GM21737 (cell line): ENCODE measurements at regions not wholly inside any gene's neighbourhood (a gene's known extent, or its start where the extent isn't known, plus 50 kb on each side); places are given as distances from the start of the nearest gene placed in this dataset.
"Not testable (repeated sequence)": the region's sequence is repeated elsewhere in the genome, so short reads cannot be mapped to it uniquely, and the experiment has no call there.

Experiments used
- ATAC-seq: cut with Tn5 transposase; IDR thresholded peaks from one replicate; pipeline ENCODE4 v1.9.1; 2021; ENCODE audit warnings: mild to moderate bottlenecking, moderate library complexity; ENCODE audit not compliant: unreplicated experiment

- no peak for ATAC-seq
Measured at GRCh38 chr3:34570916-34571705, 772.7 kb downstream of the PDCD6IP start.

DNA sequence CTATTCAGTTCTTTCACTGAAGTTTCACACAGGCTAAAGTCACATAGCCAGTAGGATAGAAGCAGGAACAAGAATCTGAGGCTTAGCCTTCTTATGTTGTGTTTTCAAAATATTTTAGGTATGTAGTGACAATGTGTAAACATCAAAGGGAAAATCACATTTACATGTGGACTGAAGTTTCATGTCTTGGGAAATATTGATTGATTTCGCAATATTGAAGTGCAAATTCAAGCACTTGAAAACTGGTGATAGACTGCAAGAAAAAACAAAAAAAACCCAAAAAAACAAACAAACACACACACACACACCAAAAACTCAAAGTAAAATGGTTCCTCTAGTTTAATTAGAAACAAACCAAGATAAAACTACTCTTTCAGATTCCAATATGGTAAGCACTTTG lies 773.3 kb downstream of the PDCD6IP start:
- ATAC-seq = no peak

- no peak for ATAC-seq
Measured at GRCh38 chr3:34575776-34576175, 777.3 kb downstream of the PDCD6IP start.

- no peak for ATAC-seq
Measured at GRCh38 chr3:34582055-34582454, 783.6 kb downstream of the PDCD6IP start.

- no peak for ATAC-seq
Measured at GRCh38 chr3:34583451-34583850, 785.0 kb downstream of the PDCD6IP start.

DNA sequence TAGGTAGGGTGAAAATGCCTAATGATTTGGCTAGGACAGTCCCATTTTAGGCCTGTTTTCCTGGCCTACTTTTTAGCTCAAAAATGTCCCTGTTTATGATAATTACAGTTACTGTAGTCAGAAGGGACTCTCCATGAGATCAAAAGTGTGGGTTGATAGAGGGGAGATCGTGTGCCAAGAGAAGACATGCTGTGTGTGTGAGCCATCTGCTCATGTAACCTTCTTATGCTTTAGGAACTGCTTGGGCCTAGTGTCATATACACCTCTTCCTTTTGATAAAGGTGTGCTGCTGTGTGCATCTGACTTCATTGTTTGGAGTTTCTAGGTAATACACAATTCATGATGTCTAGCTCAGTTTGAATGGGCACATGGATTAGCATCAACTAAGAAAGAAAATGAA lies 786.5 kb downstream of the PDCD6IP start:
- ATAC-seq = no peak

GRCh38 chr3:34599595-34599994 lies 801.2 kb downstream of the PDCD6IP start:
- ATAC-seq = no peak

GRCh38 chr3:34619990-34620389 lies 821.6 kb downstream of the PDCD6IP start:
- ATAC-seq = no peak

DNA sequence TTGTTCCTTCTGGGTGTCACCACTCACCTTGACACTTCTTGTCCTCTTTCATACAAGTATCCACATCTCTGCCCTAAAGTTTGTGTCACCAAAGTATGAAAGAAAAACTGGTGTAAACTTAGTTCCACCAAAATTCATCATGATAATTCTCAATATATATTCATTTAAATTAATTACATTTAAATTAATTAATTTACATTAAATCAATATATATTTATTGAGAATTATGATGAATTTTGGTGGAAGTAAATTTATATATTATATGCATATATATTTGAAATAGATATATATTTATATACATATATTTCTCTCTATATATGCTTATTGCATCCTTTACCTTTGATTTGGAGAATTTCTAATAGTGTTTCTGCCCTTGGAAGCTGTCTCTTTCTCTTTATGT lies 828.3 kb downstream of the PDCD6IP start:
- ATAC-seq = no peak

GRCh38 chr3:34634939-34635338 lies 836.5 kb downstream of the PDCD6IP start:
- ATAC-seq = no peak

DNA sequence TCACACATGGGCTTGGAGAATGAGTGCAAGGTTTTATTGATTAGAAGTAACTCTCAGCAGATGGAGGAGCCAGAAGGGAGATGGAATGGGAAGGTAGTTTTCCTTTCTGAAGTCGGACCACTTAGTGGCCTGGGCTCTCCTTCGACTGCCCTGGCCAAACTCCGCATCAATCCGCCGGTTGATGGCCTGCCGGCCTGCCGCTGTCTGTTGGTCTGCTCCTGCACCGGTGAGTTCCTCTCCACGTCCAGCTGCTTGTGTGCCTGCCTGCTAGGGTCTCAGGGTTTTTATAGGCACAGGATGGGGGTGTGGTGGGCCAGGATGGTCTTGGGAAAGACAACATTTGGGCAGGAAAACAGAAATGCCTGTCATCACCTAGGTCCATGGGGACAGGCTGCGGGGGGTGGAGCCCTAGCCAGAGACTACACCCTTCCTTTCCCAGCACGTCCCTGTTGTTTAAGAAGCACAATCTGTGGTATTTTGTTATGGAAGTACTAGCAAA lies 837.0 kb downstream of the PDCD6IP start:
- no peak for ATAC-seq

DNA sequence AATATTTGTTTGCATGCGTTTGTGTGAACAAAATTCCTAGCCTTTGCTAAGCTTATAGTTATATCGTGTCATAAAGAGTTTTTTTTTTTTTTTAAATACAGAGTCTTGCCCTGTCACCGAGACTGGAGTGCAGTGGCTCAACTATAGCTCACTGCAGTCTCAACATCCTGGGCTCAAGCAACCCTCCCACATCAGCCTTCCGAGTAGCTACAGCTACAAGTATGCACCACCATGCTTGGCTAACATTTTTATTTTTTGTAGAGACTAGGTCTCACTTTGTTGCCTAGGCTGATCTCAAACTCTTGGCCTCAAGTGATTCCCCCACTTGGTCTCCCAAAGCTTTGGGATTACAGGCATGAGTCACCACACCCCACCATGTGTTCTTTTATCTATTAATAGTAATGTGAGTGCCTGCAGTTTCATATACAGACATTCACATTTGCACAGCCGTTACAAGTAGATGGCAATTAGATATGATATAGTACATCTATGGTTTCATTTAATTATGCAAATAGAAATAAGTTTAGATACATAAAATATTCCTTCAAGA lies 848.6 kb downstream of the PDCD6IP start:
- no peak for ATAC-seq

GRCh38 chr3:34650131-34650530 lies 851.7 kb downstream of the PDCD6IP start:
- ATAC-seq = no peak

DNA sequence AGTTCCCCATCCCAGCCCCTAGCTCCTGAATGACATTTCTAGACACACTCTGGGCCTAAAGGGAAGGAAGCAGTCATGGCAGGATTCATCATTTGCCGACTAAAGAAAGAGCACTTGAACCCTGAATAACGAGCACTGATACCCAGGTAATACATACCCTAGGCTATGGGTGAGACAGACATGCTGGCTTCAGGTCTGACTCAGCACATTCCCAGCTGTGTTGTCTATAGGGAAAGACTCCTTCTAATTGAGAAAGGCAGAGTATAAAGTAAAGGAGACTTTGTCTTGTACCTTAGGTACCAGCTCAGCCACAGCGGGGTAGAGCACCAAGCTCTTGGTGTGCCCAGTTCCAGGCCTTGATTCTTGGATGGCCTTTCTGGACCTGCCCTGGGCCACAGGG lies 870.5 kb downstream of the PDCD6IP start:
- ATAC-seq = no peak

GRCh38 chr3:34669490-34669889 lies 871.1 kb downstream of the PDCD6IP start:
- no peak for ATAC-seq

DNA sequence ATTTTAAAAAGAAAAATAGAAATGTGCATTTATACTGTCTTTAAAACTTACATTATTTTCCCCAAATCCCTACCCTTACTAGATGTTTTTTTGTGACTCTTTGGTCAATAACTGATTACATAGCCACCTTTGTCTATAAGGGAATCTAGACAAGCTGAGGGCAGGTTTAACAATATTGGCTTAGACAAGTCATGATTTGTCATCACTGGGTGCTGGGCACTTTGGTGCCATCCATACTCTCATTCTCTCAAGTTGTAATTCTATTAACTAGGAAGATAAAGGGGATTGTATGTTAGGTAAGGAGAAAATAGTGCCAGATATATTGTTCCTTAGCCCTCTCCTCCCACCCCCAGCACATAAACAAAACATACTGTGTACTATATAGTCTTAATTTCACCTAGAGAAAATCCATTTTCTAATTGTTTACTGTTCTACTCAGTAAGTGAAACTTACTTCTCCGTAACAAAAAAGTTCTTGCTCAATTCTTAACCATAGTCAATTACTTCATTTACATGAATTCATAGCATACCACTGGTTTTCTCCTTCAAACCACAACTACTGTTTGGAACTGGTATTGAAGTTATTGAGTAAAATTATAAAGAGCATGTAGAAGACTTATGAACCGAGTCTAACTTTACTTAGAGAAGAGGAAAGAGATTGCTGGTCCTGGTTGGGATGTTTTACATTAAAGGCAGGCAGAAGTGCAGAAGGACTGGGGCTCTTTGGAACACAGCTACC lies 877.1 kb downstream of the PDCD6IP start:
- no peak for ATAC-seq

GRCh38 chr3:34676436-34676835 lies 878.0 kb downstream of the PDCD6IP start:
- ATAC-seq = no peak

GRCh38 chr3:34678575-34678974 lies 880.1 kb downstream of the PDCD6IP start:
- no peak for ATAC-seq

DNA sequence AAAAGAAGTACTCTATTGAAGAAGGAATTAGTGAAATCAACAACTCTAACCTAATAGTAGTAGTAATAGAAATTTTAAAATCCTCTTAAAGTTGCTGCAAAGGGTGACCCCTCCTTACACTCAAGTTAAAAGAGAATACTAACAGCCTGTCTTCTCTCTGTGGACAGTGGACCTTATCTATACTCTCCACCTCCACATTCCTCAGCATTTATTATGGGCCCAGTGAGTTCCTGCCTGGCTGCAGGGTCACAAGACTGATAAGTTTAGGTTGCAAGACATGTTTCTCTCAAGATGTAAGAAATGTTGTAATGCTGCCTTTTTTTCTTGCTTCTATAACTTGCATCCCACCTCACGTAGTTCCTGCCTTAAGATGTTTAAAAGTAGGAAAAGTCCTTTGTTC lies 880.6 kb downstream of the PDCD6IP start:
- ATAC-seq = not testable (repeated sequence)

DNA sequence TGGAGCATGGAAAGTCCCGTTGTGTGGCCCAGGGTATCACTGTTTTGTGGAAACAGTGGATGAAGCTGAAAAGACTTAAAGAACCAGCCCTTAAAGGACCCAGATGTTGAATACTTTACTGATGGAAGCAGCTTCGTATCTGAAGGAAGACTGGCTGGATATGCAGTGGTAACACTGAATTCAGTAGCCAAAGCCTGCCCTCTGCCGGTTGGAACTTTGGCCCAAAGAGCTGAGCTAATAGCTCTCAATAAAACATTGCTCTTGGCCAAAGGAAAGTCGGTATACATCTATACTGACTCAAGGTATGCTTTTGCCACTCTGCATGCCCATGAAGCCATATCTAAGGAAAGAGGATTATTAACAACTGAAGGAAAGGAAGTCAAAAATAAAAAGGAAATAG lies 885.4 kb downstream of the PDCD6IP start:
- no peak for ATAC-seq

GRCh38 chr3:34686541-34686940 lies 888.1 kb downstream of the PDCD6IP start:
- no peak for ATAC-seq

DNA sequence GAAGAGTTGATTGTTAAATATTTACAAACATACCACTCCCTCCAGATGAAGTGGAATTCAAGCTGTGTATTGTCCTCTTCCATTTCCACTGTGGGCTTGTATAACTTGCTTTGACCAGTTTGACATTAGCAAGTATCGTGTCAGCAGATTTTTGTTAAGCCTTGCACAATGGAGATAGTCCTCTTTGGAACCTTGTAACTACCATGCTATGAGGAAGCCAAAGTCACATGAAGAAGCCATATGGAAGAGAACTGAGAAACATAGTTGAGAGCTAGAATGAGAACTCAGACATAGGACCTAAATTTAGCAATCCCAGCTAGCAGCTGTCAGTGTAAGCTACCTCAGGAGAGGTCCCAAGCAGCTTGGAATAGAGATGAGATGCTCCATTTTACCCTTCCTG lies 889.2 kb downstream of the PDCD6IP start:
- no peak for ATAC-seq
